ENCODE measurements at regions not wholly inside any gene's neighbourhood (a gene's known extent, or its start where the extent isn't known, plus 50 kb on each side); places are given as distances from the start of the nearest gene placed in this dataset.

DNA sequence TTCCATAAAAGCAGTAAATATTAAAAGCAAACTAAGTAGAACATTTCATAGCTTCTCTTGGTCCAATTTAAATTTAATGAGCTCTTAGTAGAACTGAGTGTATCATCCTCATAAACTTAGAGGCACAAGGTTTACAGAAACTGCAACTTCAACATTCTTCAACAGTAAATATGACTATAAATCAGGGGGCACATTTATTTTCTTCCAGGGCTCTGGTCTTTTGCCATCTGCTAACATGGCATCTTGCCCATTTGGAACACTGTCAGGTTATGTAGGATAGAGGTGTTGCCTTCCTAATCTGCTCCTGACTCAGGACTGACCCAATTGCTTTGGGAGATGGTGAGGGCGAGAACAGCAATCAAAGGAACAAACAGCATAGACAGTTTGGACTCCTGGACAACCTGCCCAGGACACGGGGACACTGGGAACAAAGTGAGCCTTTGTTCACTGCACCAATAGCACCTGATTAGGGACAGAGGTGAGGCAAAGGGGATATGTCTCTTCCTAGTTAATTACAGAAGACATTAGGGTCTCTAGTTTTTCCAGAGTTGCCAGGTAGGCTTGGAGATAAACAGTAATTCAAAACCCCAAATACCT is 610.2 kb upstream of the ROBO2 start:
- DNase-seq (ENCODE audit: low spot score), result no peak

DNA sequence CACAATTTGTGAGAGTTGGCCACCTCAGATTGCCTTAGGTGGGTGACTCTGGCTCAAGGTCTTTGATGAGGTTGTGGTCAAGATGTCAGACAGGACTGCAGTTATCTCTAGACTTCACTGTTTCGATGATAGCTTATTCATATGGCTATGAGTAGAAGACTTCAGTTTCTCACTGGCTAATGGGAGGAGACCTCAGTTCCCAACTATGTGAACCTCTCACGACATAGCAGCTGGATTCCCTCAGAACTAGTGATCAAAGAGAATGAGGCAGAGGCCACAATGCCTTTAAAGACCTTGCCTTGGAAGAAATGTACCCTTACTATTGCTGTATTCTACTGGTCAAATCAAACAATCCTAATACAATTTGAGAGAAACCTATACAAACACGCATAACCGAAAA is 607.5 kb upstream of the ROBO2 start:
- DNase-seq (ENCODE audit: low spot score), result no peak

DNA sequence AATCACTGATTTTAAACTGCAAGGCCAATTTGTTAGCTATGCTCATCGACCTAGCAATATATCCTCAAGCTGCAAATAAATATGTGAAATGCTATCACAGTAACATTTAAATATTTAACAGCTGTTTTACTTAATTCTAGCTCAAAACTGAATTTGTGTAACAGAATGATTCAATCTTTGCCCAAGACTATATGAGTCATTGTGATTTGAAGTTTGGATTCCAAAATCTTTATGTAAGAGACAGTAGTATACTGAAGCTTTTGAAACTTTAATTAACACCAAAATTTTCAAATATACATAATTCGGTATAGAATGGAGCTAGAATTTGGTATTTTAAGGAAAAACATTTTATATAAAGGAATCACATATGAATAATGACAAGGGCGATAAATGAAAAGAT is 603.0 kb upstream of the ROBO2 start:
- DNase-seq (ENCODE audit: low spot score), result peak; percentile 15

DNA sequence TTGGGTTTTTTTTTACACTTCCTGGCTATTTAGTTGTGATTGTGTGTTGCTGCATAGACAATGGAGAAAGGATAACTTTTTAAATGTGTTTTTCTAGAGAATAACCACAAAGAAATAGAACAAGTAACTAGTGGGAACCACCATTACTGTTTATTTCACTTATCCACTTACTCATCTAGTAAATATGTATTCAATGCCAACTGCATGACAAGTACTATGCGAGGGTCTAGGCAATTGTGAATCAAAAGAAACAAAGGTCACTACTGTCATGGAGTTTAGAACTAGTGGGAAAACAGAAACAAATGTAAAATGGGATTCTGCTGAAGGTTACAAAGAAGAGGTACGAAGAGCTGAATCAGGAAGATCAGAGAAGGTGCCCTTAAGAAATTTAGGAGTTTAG is 600.9 kb upstream of the ROBO2 start:
- DNase-seq (ENCODE audit: low spot score), result no peak

DNA sequence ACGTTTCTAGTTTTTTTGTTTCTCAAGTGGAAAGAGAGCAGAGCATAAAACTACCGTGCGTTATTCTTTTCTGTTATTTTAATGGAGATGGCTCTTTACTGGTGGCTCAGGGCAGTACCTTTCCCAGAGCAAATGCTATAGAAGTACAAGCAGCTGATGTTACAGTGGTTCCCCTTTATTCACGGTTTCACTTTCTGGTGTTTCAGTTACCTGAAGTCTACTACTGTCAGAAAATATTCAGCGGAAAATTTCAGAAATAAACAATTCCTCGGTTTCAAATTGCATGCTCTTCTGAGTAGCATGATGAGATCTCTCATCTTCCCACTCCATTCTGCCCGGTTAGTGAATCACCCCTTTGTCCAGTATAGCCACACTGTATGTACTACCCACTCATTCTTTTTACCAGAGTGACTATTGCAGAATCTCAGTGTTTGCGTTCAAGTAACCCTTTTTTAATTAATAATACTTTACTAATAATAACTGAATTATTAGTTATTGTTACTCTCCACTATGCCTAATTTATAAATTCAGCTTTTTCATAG is 597.5 kb upstream of the ROBO2 start:
- DNase-seq (ENCODE audit: low spot score), result no peak

DNA sequence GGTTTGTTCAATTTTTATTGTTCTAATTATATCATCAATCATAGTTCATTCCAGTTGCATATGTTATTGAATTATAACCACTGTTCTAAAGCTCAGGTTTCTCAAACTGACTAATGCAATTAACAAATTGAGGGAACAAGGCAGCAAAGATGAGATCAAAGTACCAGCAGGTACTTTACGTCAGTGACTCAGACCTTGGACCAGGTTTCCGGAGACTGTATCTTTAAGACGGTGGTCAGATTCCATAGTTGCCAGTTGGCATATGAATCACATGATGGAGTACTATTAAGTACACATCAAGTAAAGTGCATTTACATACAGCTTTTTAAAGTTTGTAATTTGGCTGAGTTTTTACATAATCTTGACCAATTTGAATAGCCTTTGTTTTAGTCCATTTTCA is 583.6 kb upstream of the ROBO2 start:
- no peak for DNase-seq (ENCODE audit: low spot score)

DNA sequence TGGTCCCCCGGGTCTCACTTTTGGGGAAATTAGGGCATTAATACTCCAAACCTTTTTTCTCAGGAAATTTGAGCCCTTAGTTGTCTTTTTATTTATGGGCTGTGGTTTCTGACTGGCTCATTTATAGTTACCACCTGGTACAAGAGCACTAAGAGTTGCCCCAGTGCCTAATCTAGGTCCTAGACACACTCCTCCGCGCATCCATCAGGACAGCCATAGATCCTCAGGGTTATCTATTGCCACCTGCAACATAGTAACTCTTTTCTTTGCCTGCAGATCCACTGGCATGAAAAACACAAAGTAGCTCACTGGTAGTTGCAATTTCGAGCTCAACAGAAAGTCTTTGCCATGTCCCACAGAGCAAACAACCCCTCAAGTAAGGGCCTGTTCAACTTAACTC is 576.4 kb upstream of the ROBO2 start:
- DNase-seq (ENCODE audit: low spot score), result no peak

DNA sequence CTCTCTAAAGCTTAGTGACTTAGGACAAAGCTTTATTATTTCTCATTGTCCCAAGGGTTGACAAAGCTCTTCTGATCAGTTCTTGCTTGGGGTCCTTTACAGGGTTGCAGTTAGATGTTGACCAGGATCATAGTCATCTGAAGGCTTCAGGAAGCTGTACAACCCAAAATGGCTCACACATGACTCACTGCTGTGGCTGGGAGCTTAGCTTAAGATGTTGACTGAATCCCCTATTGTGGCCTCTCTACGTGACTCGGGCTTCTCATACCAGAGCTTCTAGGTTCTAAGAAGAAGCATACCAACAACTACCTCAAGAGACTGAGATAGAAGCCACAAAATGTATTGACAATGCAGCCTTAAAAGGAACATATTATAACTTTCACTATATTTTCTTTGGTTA is 569.6 kb upstream of the ROBO2 start:
- DNase-seq (ENCODE audit: low spot score), result peak; percentile 71

DNA sequence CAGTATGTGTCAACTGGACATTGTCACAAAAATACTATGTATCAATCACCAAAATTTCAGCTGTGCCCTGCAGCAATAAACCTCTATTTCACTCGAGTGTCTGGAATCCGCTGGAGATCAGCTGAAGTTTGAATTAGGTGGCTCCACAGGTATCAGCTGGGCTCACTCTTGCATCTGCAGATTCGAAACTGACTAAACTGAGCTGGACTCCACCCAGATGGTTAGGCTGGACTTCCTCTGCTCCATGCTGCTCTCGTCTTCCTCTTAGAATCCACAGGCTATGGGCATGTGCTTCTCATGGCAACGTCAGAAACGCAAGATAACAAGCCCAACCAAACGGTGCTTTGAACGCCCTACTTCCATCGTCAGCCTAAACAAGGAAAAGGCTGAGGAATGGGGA is 565.3 kb upstream of the ROBO2 start:
- no peak for DNase-seq (ENCODE audit: low spot score)

DNA sequence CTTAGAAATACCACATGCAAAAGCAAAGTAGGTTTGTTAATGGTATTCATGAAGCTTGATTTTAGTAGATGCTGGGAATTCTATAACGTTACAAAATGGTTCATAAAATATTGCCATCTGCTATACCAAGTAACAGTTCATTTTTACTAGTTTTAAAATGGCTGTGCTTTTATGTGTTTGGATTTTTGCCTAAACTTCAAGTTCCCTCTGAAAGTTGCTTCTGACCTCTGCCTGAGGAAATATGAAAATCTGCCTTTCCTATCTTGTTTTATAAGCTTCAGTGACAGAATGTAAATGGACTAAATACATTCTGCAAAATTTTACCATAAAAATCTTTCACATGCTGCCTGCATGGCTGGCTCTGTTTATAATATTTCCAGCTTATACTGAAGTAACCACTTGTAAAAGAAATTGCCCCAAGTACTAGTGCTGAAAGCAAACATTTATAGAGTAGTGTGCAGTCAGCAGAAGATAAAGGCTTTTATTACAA is 560.7 kb upstream of the ROBO2 start:
- no peak for DNase-seq (ENCODE audit: low spot score)

DNA sequence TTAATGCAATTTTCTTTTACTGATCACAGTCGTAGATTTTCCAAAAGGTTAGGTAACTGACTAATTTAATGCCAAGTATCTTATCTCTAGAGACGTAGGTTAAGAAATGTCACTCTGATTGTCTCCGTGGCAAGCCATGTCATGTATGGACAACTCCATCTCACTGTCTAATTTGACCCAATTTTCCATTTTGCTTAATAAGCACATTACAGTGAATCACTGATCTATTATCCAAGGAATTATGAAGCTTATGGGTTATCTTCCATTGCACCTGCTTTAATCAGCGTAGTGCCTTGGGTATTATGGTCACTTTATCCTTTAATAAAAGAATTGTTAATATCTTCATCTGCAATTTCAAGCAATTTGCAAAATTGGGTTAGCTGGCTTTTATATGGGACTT is 557.4 kb upstream of the ROBO2 start:
- DNase-seq (ENCODE audit: low spot score), result no peak

DNA sequence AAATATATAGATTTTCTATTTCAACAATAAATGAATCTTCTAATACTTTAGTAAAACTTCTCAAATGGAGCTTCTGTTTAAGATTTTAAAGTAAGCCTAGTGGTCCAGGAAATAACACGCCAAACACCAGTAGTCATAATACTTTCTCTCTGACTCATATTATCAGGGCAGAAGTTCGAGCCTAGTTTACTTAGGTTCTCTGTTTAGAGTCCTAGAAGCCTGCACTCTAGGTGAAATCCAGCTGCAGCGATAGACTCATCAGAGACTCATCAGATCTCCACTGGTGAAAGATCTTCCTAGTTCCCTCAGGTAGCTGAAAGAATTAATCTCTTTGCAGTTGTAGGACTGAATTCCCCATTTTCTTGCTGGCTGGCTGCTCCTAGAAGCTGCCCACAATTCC is 552.5 kb upstream of the ROBO2 start:
- peak; percentile 15 for DNase-seq (ENCODE audit: low spot score)

DNA sequence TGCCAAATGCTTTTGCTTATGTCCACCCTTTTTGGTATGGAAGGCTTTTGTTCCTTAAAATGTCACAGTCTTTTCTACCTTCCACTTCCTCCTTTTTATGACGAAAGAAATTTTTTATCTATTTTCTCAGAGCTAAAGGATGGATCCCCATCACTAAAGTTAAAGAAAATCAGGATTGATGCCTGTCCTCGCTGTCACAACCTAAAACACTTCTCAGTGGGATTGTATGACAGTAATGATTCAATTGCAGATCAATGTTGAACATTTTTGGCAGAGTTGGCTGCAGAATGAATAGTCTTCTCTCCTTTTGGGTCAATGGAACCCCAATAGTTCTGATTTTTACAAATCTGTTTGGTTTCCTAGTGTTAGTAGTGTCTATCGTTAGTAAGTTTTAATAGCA is 549.8 kb upstream of the ROBO2 start:
- DNase-seq (ENCODE audit: low spot score), result no peak

DNA sequence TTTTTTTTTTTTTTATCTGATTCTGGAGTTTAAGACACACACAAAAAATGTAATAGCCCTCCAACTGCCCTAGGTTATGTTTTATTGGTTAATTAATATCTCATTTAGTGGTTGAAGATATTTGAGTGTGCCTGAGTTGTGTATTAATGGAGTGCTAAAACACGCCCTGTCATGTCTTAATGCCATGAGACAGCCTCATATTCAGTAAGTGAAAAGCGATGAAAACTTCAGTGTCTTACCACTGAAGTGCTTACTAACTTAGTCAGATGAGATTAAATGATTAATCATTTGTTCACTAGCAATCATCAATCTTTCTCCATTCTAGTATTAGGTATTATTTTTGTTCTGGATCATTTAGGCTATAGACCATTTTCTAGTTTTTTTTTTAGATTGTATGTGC is 544.7 kb upstream of the ROBO2 start:
- DNase-seq (ENCODE audit: low spot score), result no peak

DNA sequence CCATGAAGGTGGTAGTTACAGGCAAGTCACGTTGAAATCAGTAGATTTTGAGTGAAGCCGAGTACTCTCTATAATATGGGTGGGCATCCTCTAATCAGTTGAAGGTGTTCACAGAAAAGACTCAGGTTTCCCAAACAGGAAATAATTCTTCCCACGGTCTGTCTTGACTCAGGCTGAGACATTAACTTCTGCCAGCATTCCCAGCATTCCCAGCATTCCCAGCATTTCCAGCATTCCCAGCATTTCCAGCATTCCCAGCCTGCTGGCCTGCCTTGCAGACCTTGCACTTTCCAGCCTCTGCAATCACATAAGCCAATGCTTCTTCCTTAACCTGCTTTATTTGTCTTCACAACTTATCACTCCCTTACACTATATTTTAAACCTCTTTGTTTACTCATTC is 542.3 kb upstream of the ROBO2 start:
- peak; percentile 34 for DNase-seq (ENCODE audit: low spot score)

DNA sequence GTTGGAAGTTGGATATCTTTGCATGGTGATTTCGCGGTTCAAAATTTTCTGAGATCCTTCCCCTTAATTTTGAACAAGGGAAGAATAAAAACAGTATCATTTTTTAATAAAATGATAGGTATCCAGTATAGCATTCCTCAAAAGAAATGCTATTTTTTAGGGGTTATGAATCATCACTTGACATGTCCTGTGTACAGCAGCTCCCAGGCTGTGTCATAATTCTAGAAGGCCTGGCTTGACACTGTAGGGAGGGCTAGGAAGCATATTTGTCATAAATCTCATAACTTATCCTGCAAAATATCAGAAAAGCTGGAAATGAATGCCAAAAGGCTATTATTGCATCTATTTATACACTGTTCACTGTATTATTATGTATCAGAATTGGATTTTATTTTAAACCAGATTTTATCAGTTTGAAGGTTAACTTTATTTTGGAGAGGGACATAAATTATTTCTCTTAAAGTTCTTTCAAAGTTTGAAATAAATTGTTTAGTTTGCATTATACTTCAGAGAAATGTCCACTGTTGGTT is 539.1 kb upstream of the ROBO2 start:
- peak; percentile 29 for DNase-seq (ENCODE audit: low spot score)

DNA sequence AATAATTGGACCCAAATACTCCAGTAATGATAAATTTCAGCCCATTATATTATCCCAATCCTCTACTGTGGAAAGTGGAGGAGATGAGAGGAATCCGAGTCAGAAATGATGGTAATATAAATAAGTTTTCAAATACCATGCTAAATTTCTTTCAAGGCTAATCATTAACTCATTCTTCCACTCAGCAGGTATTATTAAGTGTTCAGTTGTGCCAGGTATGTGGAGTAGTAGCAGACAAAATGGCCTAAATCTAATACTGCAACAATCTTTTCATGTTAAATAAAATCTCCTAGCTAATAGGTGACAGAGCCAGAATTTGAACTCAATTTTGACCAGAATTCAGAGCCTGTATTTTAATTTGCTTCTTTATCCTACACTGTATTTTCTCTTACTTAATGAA is 538.6 kb upstream of the ROBO2 start:
- no peak for DNase-seq (ENCODE audit: low spot score)

DNA sequence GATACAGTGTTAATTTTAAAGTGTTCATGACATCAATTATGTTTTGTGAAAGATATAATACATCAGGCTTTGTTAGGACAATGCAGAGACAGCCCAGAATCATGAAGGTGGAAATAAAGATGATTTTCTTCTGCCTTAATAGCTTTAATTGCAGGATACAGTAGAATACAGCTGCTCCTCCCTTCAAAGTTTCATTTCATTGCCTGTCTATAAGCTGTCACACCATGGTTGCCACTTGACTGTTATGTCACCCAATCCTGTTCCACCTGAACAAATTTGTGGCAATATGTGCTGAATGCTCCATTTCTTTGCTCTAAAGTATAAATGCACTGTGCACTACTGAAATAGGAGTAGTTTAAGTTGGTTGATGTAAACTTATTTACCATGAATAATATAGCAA is 537.8 kb upstream of the ROBO2 start:
- no peak for DNase-seq (ENCODE audit: low spot score)

DNA sequence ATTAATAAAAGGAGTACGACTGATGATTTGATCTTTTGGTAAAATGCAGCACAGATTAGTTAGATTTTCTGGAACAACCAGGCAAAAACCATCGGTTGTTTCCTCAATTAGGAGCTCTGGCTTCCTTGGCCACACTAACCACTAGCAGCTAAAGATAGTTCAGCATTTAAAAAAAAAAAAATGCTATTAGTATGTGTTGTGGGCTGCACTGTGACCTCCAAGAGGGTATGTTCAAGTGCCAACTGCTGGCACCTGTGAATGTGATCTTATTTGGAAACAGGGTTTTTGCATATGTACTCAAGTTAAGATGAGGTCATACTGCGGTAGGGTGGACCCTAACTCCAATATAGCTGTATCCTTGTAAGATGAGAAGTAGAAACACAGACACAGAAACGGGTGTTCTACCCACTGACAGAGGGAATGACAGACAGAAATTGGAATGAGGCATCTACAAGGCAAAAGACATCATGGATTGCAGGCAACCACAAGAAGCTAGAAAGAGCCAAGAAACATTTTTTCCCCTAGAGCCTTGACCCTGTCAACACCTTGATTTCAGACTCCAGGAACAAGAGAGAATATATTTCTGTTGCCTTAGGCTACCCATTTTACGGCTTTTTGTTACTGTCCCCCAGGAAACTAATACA is 534.6 kb upstream of the ROBO2 start:
- peak; percentile 8 for DNase-seq (ENCODE audit: low spot score)

DNA sequence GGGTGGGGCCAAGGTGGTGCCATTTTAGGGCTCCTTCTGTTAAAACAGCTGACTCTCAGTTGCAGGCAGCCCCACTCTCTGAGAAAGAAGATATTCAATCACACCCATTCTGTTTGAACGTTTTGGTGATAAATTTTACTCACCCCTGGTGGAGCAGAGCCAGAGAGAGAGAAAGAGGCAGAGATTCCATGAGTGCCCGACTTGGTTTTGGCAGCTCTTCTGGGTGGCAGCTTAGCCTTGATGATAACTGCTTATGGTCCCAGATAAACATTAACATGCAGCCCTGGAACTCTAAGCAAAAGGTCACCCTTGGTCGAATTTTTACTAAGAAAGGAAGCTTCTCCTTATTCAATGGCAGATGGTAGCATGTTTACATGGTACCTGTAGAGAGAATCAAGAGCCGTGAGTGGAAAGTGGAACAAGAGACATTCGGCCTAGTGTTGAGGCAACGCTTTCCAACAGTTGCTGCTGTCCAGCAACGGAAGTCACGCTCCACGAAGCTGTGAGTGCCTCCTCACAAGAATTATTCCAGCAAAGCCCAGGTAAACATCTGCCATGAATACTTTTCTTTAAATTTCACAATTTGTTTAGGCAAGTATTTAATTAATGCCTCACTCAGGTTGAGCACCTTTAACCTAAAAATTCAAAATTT is 530.6 kb upstream of the ROBO2 start:
- no peak for DNase-seq (ENCODE audit: low spot score)

DNA sequence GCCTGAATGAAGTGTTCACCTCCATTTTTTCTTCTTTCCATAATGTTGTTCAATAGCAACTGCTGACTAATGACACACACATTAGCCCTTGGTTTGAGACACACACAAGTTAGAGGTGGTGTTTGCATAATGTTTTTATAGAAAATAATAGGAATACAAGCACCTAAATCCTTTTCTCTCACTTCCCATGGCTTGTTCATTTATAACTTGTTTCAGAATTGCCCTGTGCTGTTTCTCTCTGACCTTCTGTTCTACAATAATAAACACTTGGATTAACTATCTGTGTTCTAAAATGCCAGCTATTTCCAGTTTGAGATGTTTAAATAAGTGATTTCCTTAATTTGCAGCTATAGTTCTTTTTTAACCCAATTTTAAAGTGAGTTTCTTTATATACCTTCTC is 525.1 kb upstream of the ROBO2 start:
- DNase-seq (ENCODE audit: low spot score), result no peak

DNA sequence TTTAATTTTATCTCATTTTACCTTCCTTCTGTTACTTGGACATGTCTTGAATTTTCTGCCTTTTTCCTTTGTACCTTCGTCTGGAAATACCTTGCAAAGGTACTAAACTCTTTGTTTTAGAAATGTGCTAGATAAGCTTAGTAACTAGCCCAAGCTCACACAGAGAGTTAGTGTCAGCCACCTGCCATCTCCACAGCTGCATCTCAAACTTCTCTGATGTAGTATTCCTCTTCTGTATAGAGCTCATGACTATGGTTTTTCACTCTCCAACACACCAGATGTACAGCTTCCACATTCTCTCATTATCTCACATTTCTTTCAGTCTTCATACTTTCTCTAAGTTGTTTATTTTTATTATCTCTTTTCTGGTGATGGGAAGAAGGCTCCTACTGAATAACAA is 516.6 kb upstream of the ROBO2 start:
- no peak for DNase-seq (ENCODE audit: low spot score)

DNA sequence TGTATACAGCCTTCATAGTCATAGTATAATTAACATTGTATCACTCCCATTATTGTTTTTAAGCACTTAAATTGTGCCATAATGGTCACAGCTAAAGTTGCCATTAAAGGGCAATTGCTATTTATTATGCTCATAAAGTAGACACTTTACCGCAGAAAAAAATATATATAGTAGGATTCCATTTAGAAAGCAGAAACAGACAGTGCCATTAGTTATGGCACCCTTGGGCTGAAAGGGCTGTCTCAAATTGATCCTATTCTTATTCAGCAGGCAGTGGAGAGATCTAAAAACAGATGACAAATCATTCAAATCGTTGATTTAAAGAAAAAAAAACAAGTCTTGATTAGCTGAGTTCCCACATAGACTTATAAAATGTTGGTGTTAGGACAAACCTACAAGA is 514.2 kb upstream of the ROBO2 start:
- no peak for DNase-seq (ENCODE audit: low spot score)

Measured in AG20443 (cell line).